Trophoblast cell (in vitro differentiated cells and primary cell): ENCODE measurements at regions not wholly inside any gene's neighbourhood (a gene's known extent, or its start where the extent isn't known, plus 50 kb on each side); places are given as distances from the start of the nearest gene placed in this dataset.
"Not testable (repeated sequence)": the region's sequence is repeated elsewhere in the genome, so short reads cannot be mapped to it uniquely, and the experiment has no call there.

Source experiments
- DNase-seq, 2 donors: peaks; one replicate each; pipeline ENCODE4 v3.0.0-alpha.2; 2016
- H2AFZ ChIP-seq: 2 replicates; pipeline ENCODE4 v1.6.1; 2013; ENCODE audit warnings: low read length, moderate library complexity, mild to moderate bottlenecking; ENCODE audit not compliant: insufficient read depth, poor library complexity
- H2AK5ac ChIP-seq: 2 replicates; pipeline ENCODE4 v1.6.1; 2013; ENCODE audit warnings: mild to moderate bottlenecking, low read length
- H2BK120ac ChIP-seq: 2 replicates; pipeline ENCODE4 v1.6.1; 2013; ENCODE audit warnings: low read length, mild to moderate bottlenecking, moderate library complexity; ENCODE audit not compliant: insufficient read depth, poor library complexity
- H2BK12ac ChIP-seq: 2 replicates; pipeline ENCODE4 v1.6.1; 2013; ENCODE audit warnings: mild to moderate bottlenecking, low read length, moderate library complexity
- H2BK5ac ChIP-seq: 2 replicates; pipeline ENCODE4 v1.6.1; 2013; ENCODE audit warnings: low read length, low read depth, moderate library complexity, mild to moderate bottlenecking; ENCODE audit not compliant: poor library complexity
- H3K14ac ChIP-seq: 2 replicates; pipeline ENCODE4 v1.6.1; 2013; ENCODE audit warnings: mild to moderate bottlenecking, low read length
- H3K18ac ChIP-seq: 2 replicates; pipeline ENCODE4 v1.6.1; 2013; ENCODE audit warnings: mild to moderate bottlenecking, low read length
- H3K23ac ChIP-seq: 2 replicates; pipeline ENCODE4 v1.6.1; 2013; ENCODE audit warnings: low read length
- H3K27ac ChIP-seq: 2 replicates; pipeline ENCODE4 v1.5.1; 2013; ENCODE audit warnings: low read depth, mild to moderate bottlenecking, inconsistent platforms, low read length, moderate library complexity
- H3K27me3 ChIP-seq: 2 replicates; pipeline ENCODE4 v1.6.1; 2013; ENCODE audit warnings: inconsistent platforms, mild to moderate bottlenecking, low read length, moderate library complexity; ENCODE audit not compliant: insufficient read depth
- H3K36me3 ChIP-seq, 2 experiments: 1 replicate in 1 of 2; 2 replicates in 1 of 2; pipeline ENCODE4 v1.6.1; 2013; ENCODE audit warnings: low read length in 2 of 2, mild to moderate bottlenecking in 2 of 2, moderate library complexity in 1 of 2; ENCODE audit not compliant: insufficient read depth in 2 of 2, control insufficient read depth in 1 of 2
- H3K4ac ChIP-seq: 2 replicates; pipeline ENCODE4 v1.6.1; 2013; ENCODE audit warnings: low read depth, mild to moderate bottlenecking, low read length, moderate library complexity
- H3K4me1 ChIP-seq, 2 experiments: 1 replicate in 1 of 2; 2 replicates in 1 of 2; pipeline ENCODE4 v1.6.1; 2013; ENCODE audit warnings: low read length in 2 of 2, mild to moderate bottlenecking in 2 of 2, moderate library complexity in 1 of 2; ENCODE audit not compliant: insufficient read depth in 2 of 2, control insufficient read depth in 1 of 2
- H3K4me2 ChIP-seq: 2 replicates; pipeline ENCODE4 v1.6.1; 2013; ENCODE audit warnings: inconsistent platforms, mild to moderate bottlenecking, low read length, moderate library complexity
- H3K4me3 ChIP-seq: 2 replicates; pipeline ENCODE4 v1.5.1; 2013; ENCODE audit warnings: mild to moderate bottlenecking, low read depth, low read length, inconsistent platforms
- H3K79me1 ChIP-seq: one replicate; pipeline ENCODE4 v1.6.1; 2013; ENCODE audit warnings: low read length
- H3K79me2 ChIP-seq: 2 replicates; pipeline ENCODE4 v1.6.1; 2013; ENCODE audit warnings: low read length, mild to moderate bottlenecking; ENCODE audit not compliant: control insufficient read depth, insufficient read depth, poor library complexity
- H3K9ac ChIP-seq: 2 replicates; pipeline ENCODE4 v1.6.1; 2013; ENCODE audit warnings: mild to moderate bottlenecking, low read length
- H3K9me3 ChIP-seq: 2 replicates; pipeline ENCODE4 v1.6.1; 2013; ENCODE audit warnings: low read depth, mild to moderate bottlenecking, control low read depth, inconsistent platforms, low read length; ENCODE audit not compliant: insufficient read depth
- H4K12ac ChIP-seq: 2 replicates; pipeline ENCODE4 v1.6.1; 2013; ENCODE audit warnings: low read depth, mild to moderate bottlenecking, low read length, moderate library complexity
- H4K8ac ChIP-seq: 2 replicates; pipeline ENCODE4 v1.6.1; 2013; ENCODE audit warnings: low read depth, mild to moderate bottlenecking, low read length, moderate library complexity
- H4K91ac ChIP-seq: one replicate; pipeline ENCODE4 v1.6.1; 2013; ENCODE audit warnings: low read depth, mild to moderate bottlenecking, low read length, moderate library complexity
- WGBS: extraction: QIAGEN DNeasy Blood & Tissue Kit; methylation state at CpG from one replicate; pipeline ENCODE4 v1.1.7; 2013; ENCODE audit warnings: missing lambda C conversion rate; ENCODE audit not compliant: insufficient read length, insufficient coverage; ENCODE audit errors: extremely low coverage; 5-methylcytosine and 5-hydroxymethylcytosine counted together

- WGBS, result no CpG with 5 or more reads among the region's 1 CpG
- no peaks in the 10 kb centered on the region for H3K79me2 ChIP-seq
- H4K91ac ChIP-seq, result no peak overlapping the region
- H3K9ac ChIP-seq, result no peak overlapping the region
- H2BK12ac ChIP-seq, result no peak overlapping the region
- H3K27ac ChIP-seq, result no peak overlapping the region
- H2BK120ac ChIP-seq, result no peak overlapping the region
- H3K27me3 ChIP-seq, result no peaks in the 10 kb centered on the region
- no peak overlapping the region for H3K23ac ChIP-seq
- no peak overlapping the region for H2AFZ ChIP-seq
- no peak overlapping the region for H2AK5ac ChIP-seq
- H3K4me2 ChIP-seq, result no peak overlapping the region
- H4K12ac ChIP-seq, result no peak overlapping the region
- no peak for DNase-seq
- no peak overlapping the region for H4K8ac ChIP-seq
- peaks cover 5% of the 10 kb centered on the region for H3K9me3 ChIP-seq
- no peak overlapping the region for H3K4ac ChIP-seq
- H3K14ac ChIP-seq, result no peak overlapping the region
- H2BK5ac ChIP-seq, result no peak overlapping the region
- no peaks in the 10 kb centered on the region for H3K36me3 ChIP-seq
- no peak overlapping the region for H3K18ac ChIP-seq
- no peaks in the 10 kb centered on the region for H3K4me1 ChIP-seq
- no peaks in the 10 kb centered on the region for H3K79me1 ChIP-seq
- H3K4me3 ChIP-seq, result no peak overlapping the region
These were observed 102.3 kb upstream of the SYT13 start for GRCh38 chr11:45388472-45388871.

- not testable (repeated sequence) for H3K27me3 ChIP-seq, H3K79me2 ChIP-seq, H3K4ac ChIP-seq, H2BK120ac ChIP-seq, H3K36me3 ChIP-seq, H3K14ac ChIP-seq, H4K8ac ChIP-seq, DNase-seq, H3K4me2 ChIP-seq, H3K4me3 ChIP-seq, H2AK5ac ChIP-seq, H3K79me1 ChIP-seq, H3K4me1 ChIP-seq, H2BK12ac ChIP-seq, H3K23ac ChIP-seq, H4K91ac ChIP-seq, H2AFZ ChIP-seq, H2BK5ac ChIP-seq, H3K9ac ChIP-seq, H4K12ac ChIP-seq, H3K9me3 ChIP-seq, H3K27ac ChIP-seq, H3K18ac ChIP-seq
- no CpG with 5 or more reads among the region's 2 CpGs for WGBS
These were observed 101.7 kb upstream of the SYT13 start for GRCh38 chr11:45387885-45388284.

GRCh38 chr11:45386972-45387371 lies 100.8 kb upstream of the SYT13 start:
- no peak overlapping the region for H3K23ac ChIP-seq
- no peaks in the 10 kb centered on the region for H3K79me2 ChIP-seq
- no peak overlapping the region for H3K14ac ChIP-seq
- H4K8ac ChIP-seq, result no peak overlapping the region
- no peak overlapping the region for H4K12ac ChIP-seq
- H2BK12ac ChIP-seq, result no peak overlapping the region
- no peak overlapping the region for H3K4me3 ChIP-seq
- no peak overlapping the region for H2BK5ac ChIP-seq
- no peak overlapping the region for H3K27ac ChIP-seq
- H3K27me3 ChIP-seq, result no peaks in the 10 kb centered on the region
- no peak overlapping the region for H2AK5ac ChIP-seq
- no peak overlapping the region for H2AFZ ChIP-seq
- WGBS, result no CpG with 5 or more reads among the region's 3 CpGs
- peaks cover 7% of the 10 kb centered on the region for H3K9me3 ChIP-seq
- H4K91ac ChIP-seq, result no peak overlapping the region
- H3K4ac ChIP-seq, result no peak overlapping the region
- H3K18ac ChIP-seq, result no peak overlapping the region
- no peak overlapping the region for H2BK120ac ChIP-seq
- no peaks in the 10 kb centered on the region for H3K79me1 ChIP-seq
- H3K4me1 ChIP-seq, result no peaks in the 10 kb centered on the region
- no peak for DNase-seq
- H3K4me2 ChIP-seq, result no peak overlapping the region
- H3K9ac ChIP-seq, result no peak overlapping the region
- no peaks in the 10 kb centered on the region for H3K36me3 ChIP-seq

GRCh38 chr11:45385844-45386243 lies 99.7 kb upstream of the SYT13 start:
- Histone ChIP-seq H3K27ac (no peak overlapping the region), H3K4me3 (no peak overlapping the region), H4K91ac (no peak overlapping the region), H2BK5ac (no peak overlapping the region), H4K12ac (no peak overlapping the region), H2BK12ac (no peak overlapping the region), H3K79me1 (no peaks in the 10 kb centered on the region), H2BK120ac (no peak overlapping the region), H2AK5ac (no peak overlapping the region), H3K9me3 (peaks cover 7% of the 10 kb centered on the region), H3K79me2 (no peaks in the 10 kb centered on the region), H3K36me3 (no peaks in the 10 kb centered on the region), H3K4me2 (no peak overlapping the region), H3K4ac (no peak overlapping the region), H3K9ac (no peak overlapping the region), H4K8ac (no peak overlapping the region), H3K18ac (no peak overlapping the region), H3K23ac (no peak overlapping the region), H2AFZ (no peak overlapping the region), H3K14ac (no peak overlapping the region), H3K4me1 (no peaks in the 10 kb centered on the region), H3K27me3 (no peaks in the 10 kb centered on the region)
- no CpG with 5 or more reads among the region's 5 CpGs for WGBS
- DNase-seq, result no peak
